Right lobe of liver (tissue), 6 donors: ENCODE measurements at regions not wholly inside any gene's neighbourhood (a gene's known extent, or its start where the extent isn't known, plus 50 kb on each side); places are given as distances from the start of the nearest gene placed in this dataset.

Experiments used
- ATAC-seq, 4 donors: fragments of 200-7000 bp; cut with Tn5 transposase; one replicate each; pipeline ENCODE4 v1.9.1; 2020; ENCODE audit warnings: mild to moderate bottlenecking in 4 of 4, moderate library complexity in 4 of 4
- DNase-seq, 3 donors: peaks; one replicate each; pipeline ENCODE4 v3.0.0-alpha.2; 2020
- H3K27ac ChIP-seq, 3 donors: fragments of 200-600 bp; one replicate each; pipeline ENCODE4 v1.8.0; 2022
- H3K27me3 ChIP-seq, 2 donors: fragments of 200-600 bp; one replicate each; pipeline ENCODE4 v1.8.0; 2022
- H3K36me3 ChIP-seq, 4 donors: fragments of 200-600 bp; sonication (generic) in 1 of 4; one replicate each; pipeline versions ENCODE4 v1.5.1 to v1.8.0; 2017 to 2022; ENCODE audit warnings: control low read depth in 1 of 4
- H3K4me1 ChIP-seq, 4 donors: fragments of 200-600 bp; sonication (generic) in 1 of 4; one replicate each; pipeline versions ENCODE4 v1.5.1 to v1.8.0; 2017 to 2022; ENCODE audit warnings: control low read depth in 1 of 4
- H3K4me3 ChIP-seq, 3 donors: fragments of 200-600 bp; one replicate each; pipeline ENCODE4 v1.8.0; 2022
- H3K9me3 ChIP-seq, 4 donors: fragments of 200-600 bp; sonication (generic) in 1 of 4; one replicate each; pipeline versions ENCODE4 v1.5.1 to v1.8.0; 2017 to 2022; ENCODE audit warnings: control low read depth in 1 of 4
- CTCF ChIP-seq, 4 donors: fragments of 200-600 bp in 3 of 4; fragments of 450-650 bp in 1 of 4; IDR thresholded peaks; one replicate each; pipeline versions ENCODE4 v1.5.1 to v1.8.0; 2016 to 2022; ENCODE audit warnings: antibody characterized with exemption in 4 of 4, mild to moderate bottlenecking in 2 of 4
- POLR2A ChIP-seq: fragments of 450-650 bp; IDR thresholded peaks from one replicate; pipeline ENCODE4 v1.6.1; 2017; ENCODE audit warnings: antibody characterized with exemption, mild to moderate bottlenecking
- WGBS: methylation state at CpG from one replicate; pipeline ENCODE4 v1.1.6; 2018; ENCODE audit warnings: low coverage, low lambda C conversion rate; ENCODE audit not compliant: insufficient coverage; ENCODE audit errors: missing lambda C conversion rate; 5-methylcytosine and 5-hydroxymethylcytosine counted together
- intact Hi-C, 2 donors: fragments of 100-400 bp; cut with DNase I; formaldehyde crosslinking; loops; one replicate each; pipeline versions ENCODE4 v1.11.2 to v1.14.1; 2022
- donor health status: DM: no; HTN: yes; CAD: no.
- donor health status: DM: no; HTN: no; CAD: no.
- donor health status: DM: no; HTN: no; CAD: no.
- donor health status: DM: no; HTN: yes; CAD: no.
- donor health status: DM: no; HTN: yes; CAD: no.

DNA sequence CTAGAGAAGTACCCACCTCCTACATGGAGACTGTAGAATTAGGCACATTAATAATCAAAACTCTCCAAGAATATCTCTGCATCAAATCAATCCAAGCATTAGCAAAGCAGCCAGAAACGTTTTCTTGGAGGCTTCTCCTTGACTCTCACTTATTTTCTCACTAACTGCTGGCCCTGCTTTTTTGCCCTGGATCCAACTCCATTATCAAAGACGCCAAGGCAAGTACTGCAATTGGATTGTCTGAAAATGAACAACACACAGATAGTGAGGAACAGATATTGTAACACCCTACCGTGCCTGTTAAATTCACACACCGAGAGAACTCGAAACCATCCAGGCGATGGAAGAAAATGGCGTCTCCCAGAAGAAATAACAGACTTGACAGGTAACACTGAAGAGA, 256.2 kb upstream of the MDFIC2 start:
- Histone ChIP-seq H3K36me3 (no peaks in the 10 kb centered on the region), H3K9me3 (no peaks in the 10 kb centered on the region), H3K27ac (no peak overlapping the region), H3K27me3 (no peaks in the 10 kb centered on the region), H3K4me3 (no peak overlapping the region), H3K4me1 (no peaks in the 10 kb centered on the region)
- intact Hi-C loops: no loop called here
- TF ChIP-seq POLR2A: no peak
- no peak for TF ChIP-seq CTCF (IDR thresholded peaks at IDR 0.05)
- DNase-seq (no peak), ATAC-seq (no peak)
- WGBS: 65% methylated on average over 5 of the region's 7 CpGs

DNA sequence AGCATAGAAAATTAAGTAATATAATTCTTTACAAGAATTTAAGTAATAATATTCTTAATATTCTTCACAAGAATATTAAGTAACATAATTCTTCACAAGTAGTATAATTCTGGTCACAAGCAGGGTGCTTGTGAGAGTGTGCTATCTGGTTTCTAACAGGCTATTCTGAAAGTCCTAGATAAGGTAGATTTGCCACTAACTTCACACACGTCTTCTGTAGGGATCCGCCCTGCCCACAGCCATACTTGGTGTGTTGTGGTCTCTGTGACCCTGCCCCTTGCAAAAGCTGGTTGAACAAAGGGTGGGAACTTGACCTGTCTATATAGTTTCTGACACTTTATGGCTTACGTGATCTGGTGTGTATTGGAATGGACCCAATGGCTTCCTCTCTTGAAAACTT, 253.4 kb upstream of the MDFIC2 start:
- no peak overlapping the region for H3K4me3 ChIP-seq
- TF ChIP-seq CTCF (IDR thresholded peaks at IDR 0.05) (no peak), POLR2A (no peak)
- ATAC-seq: no peak
- no peaks in the 10 kb centered on the region for H3K36me3 ChIP-seq
- WGBS: 70% methylated on average over 3 of the region's 3 CpGs
- H3K4me1 ChIP-seq: no peaks in the 10 kb centered on the region
- H3K27ac ChIP-seq: no peak overlapping the region
- no peaks in the 10 kb centered on the region for H3K27me3 ChIP-seq
- intact Hi-C loops: no loop called here
- no peaks in the 10 kb centered on the region for H3K9me3 ChIP-seq
- no peak for DNase-seq

DNA sequence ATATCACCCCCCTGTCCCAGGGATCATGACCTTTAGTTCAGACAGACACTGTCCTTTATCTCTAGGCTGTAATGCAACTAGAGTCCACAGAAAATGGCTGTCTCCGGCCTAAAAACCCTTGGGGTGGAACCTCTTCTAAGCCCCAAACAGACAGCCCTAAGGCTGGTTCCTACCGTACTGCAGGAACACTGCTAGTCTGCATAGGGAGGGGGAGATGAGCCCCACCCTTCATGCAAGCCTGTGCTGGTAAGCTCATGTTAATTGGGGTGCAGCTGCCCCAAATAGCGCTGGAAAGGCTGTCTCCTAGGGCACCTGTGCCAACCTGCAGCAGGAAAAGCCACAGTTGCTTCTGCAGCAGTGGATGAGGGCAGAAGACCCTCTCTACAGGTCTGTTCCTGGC, 252.1 kb upstream of the MDFIC2 start:
- intact Hi-C loops: no loop called here
- no peak for ATAC-seq
- 80% methylated on average over 1 of the region's 3 CpGs for WGBS
- TF ChIP-seq CTCF (IDR thresholded peaks at IDR 0.05): no peak
- TF ChIP-seq POLR2A: no peak
- no peaks in the 10 kb centered on the region for H3K36me3 ChIP-seq
- no peaks in the 10 kb centered on the region for H3K9me3 ChIP-seq
- no peak for DNase-seq
- no peak overlapping the region for H3K27ac ChIP-seq
- no peaks in the 10 kb centered on the region for H3K4me1 ChIP-seq
- H3K27me3 ChIP-seq: no peaks in the 10 kb centered on the region
- no peak overlapping the region for H3K4me3 ChIP-seq

GRCh38 chr3:70561796-70562195, 249.4 kb upstream of the MDFIC2 start:
- WGBS: 58% methylated on average over 2 of the region's 3 CpGs
- no peak for ATAC-seq

More at GRCh38 chr3:70561796-70562195, 249.4 kb upstream of the MDFIC2 start:
- intact Hi-C loops: no loop called here
- Histone ChIP-seq H3K27me3 (no peaks in the 10 kb centered on the region), H3K9me3 (no peaks in the 10 kb centered on the region), H3K27ac (no peak overlapping the region), H3K36me3 (no peaks in the 10 kb centered on the region), H3K4me3 (no peak overlapping the region), H3K4me1 (no peaks in the 10 kb centered on the region)
- DNase-seq: no peak
- TF ChIP-seq CTCF (IDR thresholded peaks at IDR 0.05): no peak
- TF ChIP-seq POLR2A: no peak
